CD14-positive monocyte (primary cell): ENCODE measurements at regions not wholly inside any gene's neighbourhood (a gene's known extent, or its start where the extent isn't known, plus 50 kb on each side); places are given as distances from the start of the nearest gene placed in this dataset.

Source experiments
- DNase-seq, 3 donors: peaks; one replicate each; pipeline ENCODE4 v3.0.0-alpha.2; 2011 to 2022
- H2AFZ ChIP-seq: 2 replicates; pipeline ENCODE4 v1.6.0; 2012; ENCODE audit warnings: mild to moderate bottlenecking, low read depth, low read length, inconsistent platforms; ENCODE audit not compliant: insufficient read depth, poor library complexity, severe bottlenecking
- H3K27ac ChIP-seq, 2 donors: 1 replicate in 1 of 2; 2 replicates in 1 of 2; pipeline ENCODE4 v1.5.1; 2012 to 2013; ENCODE audit warnings: low read length in 2 of 2, control low read depth in 1 of 2, inconsistent platforms in 1 of 2, low read depth in 1 of 2, mild to moderate bottlenecking in 1 of 2
- H3K27me3 ChIP-seq, 2 donors: one replicate each; pipeline versions ENCODE4 v1.6.0 to v1.6.1; 2011 to 2013; ENCODE audit warnings: low read length in 2 of 2; ENCODE audit not compliant: control insufficient read depth in 2 of 2, insufficient read depth in 2 of 2
- H3K36me3 ChIP-seq, 2 donors: replicated peaks in 1 of 2; 1 replicate in 1 of 2; 2 replicates in 1 of 2; pipeline versions ENCODE4 v1.5.1 to v1.6.1; 2012 to 2013; ENCODE audit warnings: low read length in 2 of 2, control low read depth in 1 of 2, inconsistent platforms in 1 of 2, mild to moderate bottlenecking in 1 of 2; ENCODE audit not compliant: insufficient read depth in 2 of 2, control insufficient read depth in 1 of 2
- H3K4me1 ChIP-seq, 2 donors: 1 replicate in 1 of 2; 2 replicates in 1 of 2; pipeline versions ENCODE4 v1.5.1 to v1.6.1; 2012 to 2013; ENCODE audit warnings: low read length in 2 of 2, control low read depth in 1 of 2, inconsistent platforms in 1 of 2, mild to moderate bottlenecking in 1 of 2, moderate library complexity in 1 of 2; ENCODE audit not compliant: insufficient read depth in 2 of 2, control insufficient read depth in 1 of 2
- H3K4me2 ChIP-seq: replicated peaks from 2 replicates; pipeline ENCODE3; 2012; ENCODE audit warnings: low read length, moderate library complexity, mild to moderate bottlenecking; ENCODE audit not compliant: poor library complexity, severe bottlenecking; ENCODE audit errors: extremely low read depth
- H3K4me3 ChIP-seq, 3 experiments: fragments of 200-600 bp in 1 of 3; sonication (generic) in 1 of 3; replicated peaks in 1 of 3; 1 replicate in 2 of 3; 2 replicates in 1 of 3; pipeline ENCODE4 v1.5.1; 2011 to 2013; ENCODE audit warnings: low read length in 3 of 3, mild to moderate bottlenecking in 3 of 3, control low read depth in 2 of 3, low read depth in 2 of 3, inconsistent platforms in 1 of 3, moderate library complexity in 1 of 3
- H3K79me2 ChIP-seq: 2 replicates; pipeline ENCODE4 v1.6.0; 2012; ENCODE audit warnings: mild to moderate bottlenecking, control low read depth, inconsistent platforms, low read length, moderate library complexity; ENCODE audit not compliant: insufficient read depth
- H3K9ac ChIP-seq: 2 replicates; pipeline ENCODE4 v1.6.0; 2017; ENCODE audit warnings: low read length, mild to moderate bottlenecking; ENCODE audit not compliant: insufficient read depth, poor library complexity, severe bottlenecking
- H3K9me3 ChIP-seq, 2 donors: replicated peaks in 1 of 2; 1 replicate in 1 of 2; 2 replicates in 1 of 2; pipeline versions ENCODE4 v1.5.1 to v1.6.1; 2012 to 2013; ENCODE audit warnings: low read length in 2 of 2, control low read depth in 1 of 2; ENCODE audit not compliant: control insufficient read depth in 1 of 2, insufficient read depth in 1 of 2
- H4K20me1 ChIP-seq: 2 replicates; pipeline ENCODE4 v1.6.0; 2012; ENCODE audit warnings: mild to moderate bottlenecking, low read length, control low read depth, moderate library complexity; ENCODE audit not compliant: insufficient read depth
- H3K27ac Mint-ChIP-seq, 7 donors: one replicate each; pipeline ENCODE4 v1.8.0; 2020; ENCODE audit warnings: mild to moderate bottlenecking in 7 of 7, mixed read lengths in 7 of 7, moderate library complexity in 6 of 7, inconsistent platforms in 2 of 7
- H3K27me3 Mint-ChIP-seq, 3 donors: one replicate each; pipeline ENCODE4 v1.8.0; 2021 to 2022; ENCODE audit warnings: low read depth in 3 of 3, mild to moderate bottlenecking in 3 of 3, mixed read lengths in 3 of 3, moderate library complexity in 3 of 3, inconsistent platforms in 1 of 3
- H3K36me3 Mint-ChIP-seq, 2 donors: one replicate each; pipeline ENCODE4 v1.8.0; 2020; ENCODE audit warnings: mixed read lengths in 2 of 2, inconsistent platforms in 1 of 2, mild to moderate bottlenecking in 1 of 2
- H3K4me1 Mint-ChIP-seq: one replicate; pipeline ENCODE4 v1.8.0; 2020; ENCODE audit warnings: mild to moderate bottlenecking, mixed read lengths
- H3K4me3 Mint-ChIP-seq, 2 donors: one replicate each; pipeline ENCODE4 v1.8.0; 2020; ENCODE audit warnings: mild to moderate bottlenecking in 2 of 2, mixed read lengths in 2 of 2, moderate library complexity in 1 of 2
- H3K9me3 Mint-ChIP-seq, 7 donors: one replicate each; pipeline ENCODE4 v1.8.0; 2020 to 2022; ENCODE audit warnings: mixed read lengths in 7 of 7, mild to moderate bottlenecking in 6 of 7, moderate library complexity in 6 of 7, inconsistent platforms in 2 of 7
- CTCF ChIP-seq: fragments of 200-600 bp; IDR thresholded peaks from one replicate; pipeline ENCODE4 v1.8.0; 2022; ENCODE audit warnings: antibody characterized with exemption, mild to moderate bottlenecking
- WGBS: methylation state at CpG from one replicate; pipeline ENCODE4 v1.1.5; 2013; ENCODE audit warnings: missing lambda C conversion rate; ENCODE audit not compliant: insufficient coverage; 5-methylcytosine and 5-hydroxymethylcytosine counted together
- intact Hi-C, 2 donors: fragments of 100-400 bp; cut with micrococcal nuclease; formaldehyde crosslinking; loops; one replicate each; pipeline versions ENCODE4 v1.15.0 to v1.15.1; 2023

- Histone ChIP-seq H3K4me2 (no peak overlapping the region), H3K4me3 (no peak overlapping the region), H4K20me1 (no peaks in the 10 kb centered on the region), H3K27ac (no peak overlapping the region), H3K36me3 (no peaks in the 10 kb centered on the region), H3K4me1 (no peaks in the 10 kb centered on the region), H3K27me3 (no peaks in the 10 kb centered on the region), H3K79me2 (no peaks in the 10 kb centered on the region), H2AFZ (no peak overlapping the region), H3K9me3 (no peaks in the 10 kb centered on the region), H3K9ac (no peak overlapping the region)
- DNase-seq = no peak
- H3K36me3 Mint-ChIP-seq = no peaks in the 10 kb centered on the region
- peaks cover 8% of the 10 kb centered on the region for H3K4me1 Mint-ChIP-seq
- peaks cover 0 to 2% (median 1%) of the 10 kb centered on the region in 3 donors for H3K27me3 Mint-ChIP-seq
- intact Hi-C loops = no loop called here
- peaks cover 0 to 5% (median 2%) of the 10 kb centered on the region in 7 donors for H3K9me3 Mint-ChIP-seq
- no CpG with 5 or more reads among the region's 1 CpG for WGBS
- no peak overlapping the region for H3K4me3 Mint-ChIP-seq
- H3K27ac Mint-ChIP-seq = no peak overlapping the region
- no peak for TF ChIP-seq CTCF
Observed at GRCh38 chr1:67544921-67545320, 114.7 kb upstream of the SERBP1 start.

GRCh38 chr1:67545364-67545763, 115.2 kb upstream of the SERBP1 start:
- no peak for TF ChIP-seq CTCF
- 100% methylated on average over 1 of the region's 1 CpG for WGBS
- Mint-ChIP-seq H3K27ac (no peak overlapping the region), H3K27me3 (peaks cover 0 to 2% (median 1%) of the 10 kb centered on the region in 3 donors), H3K4me1 (peaks cover 8% of the 10 kb centered on the region), H3K9me3 (peaks cover 0 to 5% (median 2%) of the 10 kb centered on the region in 7 donors), H3K36me3 (no peaks in the 10 kb centered on the region), H3K4me3 (no peak overlapping the region)
- H3K9me3 ChIP-seq = no peaks in the 10 kb centered on the region
- DNase-seq = no peak
- no peak overlapping the region for H3K4me3 ChIP-seq
- no peak overlapping the region for H3K27ac ChIP-seq
- no peaks in the 10 kb centered on the region for H3K27me3 ChIP-seq
- H2AFZ ChIP-seq = no peak overlapping the region
- no peak overlapping the region for H3K4me2 ChIP-seq
- H3K9ac ChIP-seq = no peak overlapping the region
- no peaks in the 10 kb centered on the region for H4K20me1 ChIP-seq
- no peaks in the 10 kb centered on the region for H3K36me3 ChIP-seq
- H3K79me2 ChIP-seq = no peaks in the 10 kb centered on the region
- H3K4me1 ChIP-seq = no peaks in the 10 kb centered on the region
- intact Hi-C loops = no loop called here
